Urinary bladder (tissue), 3 donors: ENCODE measurements at regions not wholly inside any gene's neighbourhood (a gene's known extent, or its start where the extent isn't known, plus 50 kb on each side); places are given as distances from the start of the nearest gene placed in this dataset.

Experiments used
- DNase-seq: peaks from one replicate; pipeline ENCODE4 v3.0.0-alpha.2; 2015; ENCODE audit errors: extremely low spot score
- H3K27ac ChIP-seq: one replicate; pipeline ENCODE4 v1.5.1; 2013; ENCODE audit warnings: low read depth, mild to moderate bottlenecking, moderate library complexity
- H3K36me3 ChIP-seq: one replicate; pipeline ENCODE4 v1.6.1; 2013; ENCODE audit warnings: mild to moderate bottlenecking, moderate library complexity; ENCODE audit not compliant: insufficient read depth
- H3K4me1 ChIP-seq: one replicate; pipeline ENCODE4 v1.6.1; 2013; ENCODE audit warnings: mild to moderate bottlenecking, moderate library complexity; ENCODE audit not compliant: insufficient read depth
- H3K4me3 ChIP-seq: one replicate; pipeline ENCODE4 v1.5.1; 2013; ENCODE audit warnings: low read depth, low read length
- WGBS: extraction: QIAGEN DNeasy Blood & Tissue Kit; methylation state at CpG from one replicate; pipeline ENCODE4 v1.1.7; 2013; 5-methylcytosine and 5-hydroxymethylcytosine counted together
- donor health status: healthy with polysubstance abuse.
- donor health status: healthy.

DNA sequence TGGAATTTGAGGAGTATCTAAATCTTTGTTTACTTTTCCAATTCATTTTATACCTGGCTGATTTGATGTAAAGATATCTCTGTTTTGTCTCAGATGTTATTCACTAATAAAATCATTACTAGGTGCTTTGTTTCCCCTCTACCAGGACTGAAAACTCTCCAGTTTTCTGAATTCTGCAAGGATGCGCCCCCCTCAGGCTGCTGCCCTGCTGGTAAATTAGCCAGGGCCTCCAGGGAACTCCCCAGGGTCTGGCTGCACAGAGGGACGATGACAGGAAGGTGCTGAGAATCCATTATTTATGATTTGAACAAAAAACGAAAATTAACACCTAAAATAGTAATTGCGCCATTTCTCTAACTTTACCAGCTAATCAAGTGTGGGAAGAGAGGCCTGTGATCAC is 541.2 kb upstream of the POU3F3 start:
- H3K36me3 ChIP-seq = no peaks in the 10 kb centered on the region
- no peaks in the 10 kb centered on the region for H3K4me1 ChIP-seq
- DNase-seq = no peak
- 43% methylated on average over 4 of the region's 4 CpGs for WGBS
- no peak overlapping the region for H3K27ac ChIP-seq
- no peak overlapping the region for H3K4me3 ChIP-seq

DNA sequence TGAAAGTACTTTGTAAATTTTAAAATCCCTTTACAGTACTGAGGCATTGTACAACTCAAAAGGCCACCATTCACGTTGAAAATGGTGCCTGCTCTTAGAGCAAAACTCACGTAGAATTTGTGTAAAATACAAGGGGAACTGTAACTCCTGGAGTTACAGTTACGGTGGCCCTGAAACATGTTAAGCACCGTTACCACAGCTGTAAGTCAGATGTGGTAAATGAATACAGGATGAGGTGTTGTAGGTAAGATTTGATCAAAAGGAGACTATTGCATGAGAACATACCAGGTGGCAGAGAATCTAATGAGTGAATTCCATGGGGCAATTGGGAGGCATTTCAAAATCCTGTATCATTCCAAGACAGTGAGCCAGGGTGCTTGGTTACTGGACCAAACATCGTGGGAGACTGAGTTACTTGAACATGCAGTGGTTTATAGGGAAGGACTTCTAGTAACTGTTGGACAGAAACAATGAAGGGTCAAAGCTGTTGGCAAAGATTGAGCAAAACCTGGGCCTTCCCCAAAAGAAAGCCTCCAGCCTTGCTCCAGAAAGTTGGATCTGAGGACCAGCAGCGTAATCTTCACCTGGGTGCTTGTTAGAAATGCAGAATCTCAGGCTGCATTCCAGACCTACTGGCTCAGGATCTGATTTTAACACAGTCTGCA is 535.8 kb upstream of the POU3F3 start:
- Histone ChIP-seq H3K36me3 (no peaks in the 10 kb centered on the region), H3K4me1 (no peaks in the 10 kb centered on the region), H3K27ac (no peak overlapping the region), H3K4me3 (no peak overlapping the region)
- DNase-seq = no peak
- 80% methylated on average over 6 of the region's 6 CpGs for WGBS

DNA sequence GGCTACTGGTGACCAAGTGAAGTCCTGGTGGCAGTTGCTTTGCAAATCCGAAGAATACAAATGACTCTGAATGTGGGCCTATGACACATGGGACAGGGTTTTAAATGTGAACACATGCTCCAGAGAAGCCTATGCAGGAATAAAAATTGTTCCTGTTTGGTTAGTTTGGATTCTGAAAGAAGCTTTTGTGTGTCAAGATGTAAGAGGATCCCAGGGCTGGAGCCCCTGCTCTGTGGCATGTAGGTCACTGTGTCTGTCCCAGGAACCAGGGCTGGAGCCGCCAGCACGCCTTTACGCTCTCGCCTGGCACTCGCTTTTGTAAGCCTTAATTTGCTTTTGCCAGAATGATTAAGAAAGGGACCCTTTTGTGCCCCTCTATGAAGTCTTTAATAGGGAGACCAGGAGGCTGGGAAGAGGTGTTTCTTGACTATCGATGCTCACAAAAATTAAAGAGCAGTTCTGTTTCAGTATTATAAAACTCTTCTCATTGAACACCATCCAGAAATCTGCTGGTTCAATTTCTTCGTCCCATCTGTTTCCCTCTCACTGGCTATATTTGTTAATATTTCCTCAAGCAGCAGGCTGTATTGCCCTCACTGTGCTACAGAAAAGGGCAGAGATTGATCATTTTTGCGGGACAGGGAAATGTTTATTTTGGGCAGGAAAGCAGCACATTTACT is 532.7 kb upstream of the POU3F3 start:
- Histone ChIP-seq H3K27ac (no peak overlapping the region), H3K4me1 (no peaks in the 10 kb centered on the region), H3K4me3 (no peak overlapping the region), H3K36me3 (no peaks in the 10 kb centered on the region)
- WGBS = 59% methylated on average over 9 of the region's 9 CpGs
- no peak for DNase-seq

DNA sequence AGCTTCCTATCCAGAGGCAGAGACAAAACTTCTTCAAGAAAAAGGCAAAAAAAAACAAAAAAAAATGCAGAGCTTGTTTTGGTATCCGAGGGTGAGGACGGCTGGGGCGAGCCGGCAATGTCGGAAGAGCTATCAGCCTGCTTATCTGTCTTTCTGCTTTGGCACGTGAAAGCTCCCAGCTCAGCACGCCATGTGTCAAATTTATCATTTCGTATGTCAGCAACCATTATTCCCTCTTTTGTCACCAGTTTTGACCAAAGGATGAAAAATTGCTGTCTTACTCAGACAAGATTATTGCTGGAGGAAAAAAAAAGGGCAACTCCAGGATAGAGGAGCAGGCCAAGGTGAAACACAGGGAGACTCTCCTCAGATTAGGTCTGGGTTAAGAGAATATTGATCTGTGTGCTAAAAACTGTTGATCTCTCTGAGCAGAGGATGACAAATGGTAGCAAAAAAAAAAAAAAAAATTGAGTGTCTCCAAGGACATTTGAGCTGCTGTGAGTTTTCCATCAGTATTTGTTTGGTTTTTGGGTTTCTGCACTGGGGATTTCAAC is 532.0 kb upstream of the POU3F3 start:
- DNase-seq = no peak
- WGBS = 6% methylated on average over 8 of the region's 8 CpGs

DNA sequence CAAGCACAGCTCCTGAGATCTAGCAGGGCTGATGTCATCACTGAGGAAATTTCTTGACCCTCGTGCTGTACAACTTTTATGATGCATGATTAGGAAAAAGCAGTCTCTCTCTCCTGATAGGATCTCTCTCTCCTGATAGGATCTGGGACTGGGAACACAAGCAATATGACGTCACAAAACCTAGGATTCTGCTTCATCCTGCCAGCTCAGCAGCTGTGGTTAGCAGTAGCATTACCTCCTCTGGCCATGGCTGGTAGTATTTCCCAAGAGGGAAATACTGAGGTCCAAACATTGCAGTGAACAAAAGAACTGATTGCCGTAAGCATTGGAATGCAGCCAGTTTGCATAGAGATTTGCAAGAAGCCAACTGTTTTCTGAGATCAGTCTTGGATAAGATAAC is 521.2 kb upstream of the POU3F3 start:
- DNase-seq = no peak
- Histone ChIP-seq H3K27ac (no peak overlapping the region), H3K4me1 (no peaks in the 10 kb centered on the region), H3K4me3 (no peak overlapping the region), H3K36me3 (no peaks in the 10 kb centered on the region)
- 5% methylated on average over 3 of the region's 3 CpGs for WGBS

More for the DNA sequence above, 532.0 kb upstream of the POU3F3 start:
- H3K36me3 ChIP-seq = no peaks in the 10 kb centered on the region
- no peak overlapping the region for H3K27ac ChIP-seq
- no peak overlapping the region for H3K4me3 ChIP-seq
- no peaks in the 10 kb centered on the region for H3K4me1 ChIP-seq

DNA sequence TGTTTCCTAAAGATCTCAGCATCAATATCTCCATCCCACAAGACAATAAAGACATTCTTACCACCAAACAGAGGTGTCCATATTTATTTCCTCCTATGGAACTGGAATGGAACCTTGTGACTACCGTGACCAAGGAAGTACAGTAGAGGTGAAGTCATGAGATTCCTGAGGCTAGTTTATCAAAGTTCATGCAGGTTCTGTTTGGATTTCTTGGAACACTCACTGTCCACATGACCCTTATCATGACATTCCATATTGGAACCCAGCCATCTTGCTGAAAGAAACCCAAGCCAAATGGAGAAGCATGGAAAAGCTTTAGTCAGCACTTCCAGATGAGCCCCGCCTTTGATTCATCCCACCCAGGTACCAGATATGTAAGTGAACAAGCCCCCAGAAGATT is 516.0 kb upstream of the POU3F3 start:
- no peak overlapping the region for H3K27ac ChIP-seq
- H3K4me1 ChIP-seq = no peaks in the 10 kb centered on the region
- DNase-seq = no peak
- no peak overlapping the region for H3K4me3 ChIP-seq
- no peaks in the 10 kb centered on the region for H3K36me3 ChIP-seq
- WGBS = 19% methylated on average over 2 of the region's 2 CpGs

DNA sequence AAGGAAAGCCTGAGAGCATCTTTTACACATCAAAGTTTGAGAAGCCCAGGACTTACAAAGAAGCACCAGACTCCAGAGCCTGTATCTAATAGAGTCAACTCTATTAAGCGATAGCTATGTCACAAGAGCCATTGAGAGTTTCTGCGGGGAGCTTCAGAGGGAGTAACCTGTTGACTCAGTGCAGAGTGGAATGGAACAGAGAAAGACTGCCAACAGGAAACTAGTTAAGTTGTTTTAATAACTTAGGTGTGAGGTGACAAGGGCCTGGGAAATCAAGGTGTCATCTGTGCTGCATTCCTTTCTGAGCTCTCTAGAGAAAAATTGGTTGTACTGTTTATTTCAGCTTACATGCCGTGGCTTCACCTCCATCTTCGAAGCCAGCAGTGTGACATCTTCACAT is 513.8 kb upstream of the POU3F3 start:
- no peaks in the 10 kb centered on the region for H3K36me3 ChIP-seq
- DNase-seq = no peak
- 86% methylated on average over 4 of the region's 4 CpGs for WGBS
- no peak overlapping the region for H3K27ac ChIP-seq
- no peak overlapping the region for H3K4me3 ChIP-seq
- H3K4me1 ChIP-seq = no peaks in the 10 kb centered on the region

DNA sequence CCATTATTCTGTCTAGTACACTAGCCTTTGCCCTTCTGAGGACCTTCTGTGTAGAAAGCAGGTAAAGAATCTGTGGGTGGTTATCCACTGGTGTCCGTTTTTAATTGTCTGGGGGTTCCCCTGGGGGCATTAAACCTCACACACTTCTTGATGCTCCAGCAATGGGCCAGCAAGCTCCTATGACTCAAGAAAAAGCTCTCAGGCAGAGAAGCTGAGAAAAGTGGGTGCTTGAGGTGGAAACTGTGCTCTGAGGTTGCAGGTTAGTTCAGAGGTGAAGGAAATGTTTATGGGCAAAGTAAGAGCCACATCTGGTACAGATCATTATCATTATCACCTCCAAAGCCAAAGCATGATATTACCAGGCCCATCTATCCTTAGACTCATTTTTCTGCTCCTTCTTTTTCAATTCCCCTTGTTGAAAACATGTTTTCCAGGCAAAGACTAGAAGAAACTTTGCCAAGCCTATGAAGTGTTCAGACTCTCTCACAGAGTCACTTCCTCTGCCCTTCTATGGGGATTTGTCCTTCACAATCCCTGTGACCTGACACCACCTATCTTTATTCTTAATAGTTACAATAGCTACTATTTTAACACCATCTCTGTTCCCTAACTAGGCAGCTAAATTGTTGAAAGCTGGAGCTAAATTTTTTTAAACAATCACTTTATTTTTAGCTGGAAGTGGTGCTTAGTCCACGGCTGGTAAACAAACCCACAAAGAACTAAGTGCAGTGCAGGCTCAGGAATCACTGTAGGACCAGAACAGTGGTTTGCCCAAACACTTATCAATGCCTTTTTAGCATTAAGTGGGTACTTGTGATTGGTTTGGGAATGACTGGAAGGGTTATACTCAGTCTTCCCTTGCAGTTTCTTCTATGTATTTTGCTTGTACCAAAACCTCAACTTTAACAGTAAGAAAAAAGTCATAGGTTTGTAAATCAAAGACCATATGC is 512.8 kb upstream of the POU3F3 start:
- Histone ChIP-seq H3K27ac (no peak overlapping the region), H3K4me3 (no peak overlapping the region), H3K36me3 (no peaks in the 10 kb centered on the region), H3K4me1 (no peaks in the 10 kb centered on the region)
- no peak for DNase-seq
- 45% methylated on average over 2 of the region's 2 CpGs for WGBS

DNA sequence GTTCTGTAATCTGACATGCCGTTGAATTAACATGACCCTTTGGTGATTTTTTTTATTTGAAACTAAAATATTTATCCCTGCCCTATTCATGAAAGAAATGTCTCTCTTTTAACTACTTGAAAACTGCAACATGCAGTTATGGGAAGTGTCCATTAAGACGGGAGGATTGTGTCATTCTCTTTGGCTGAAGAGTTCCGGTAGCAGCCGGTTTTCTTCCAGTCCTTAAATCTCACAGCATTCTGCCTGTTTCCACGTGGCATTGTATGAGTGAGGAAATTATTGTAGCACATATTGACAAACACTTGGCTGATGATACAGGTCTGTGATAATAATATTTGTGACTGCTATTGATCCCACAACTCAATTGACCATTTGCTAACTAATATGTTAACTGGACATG is 509.6 kb upstream of the POU3F3 start:
- no peak for DNase-seq
- Histone ChIP-seq H3K36me3 (no peaks in the 10 kb centered on the region), H3K4me1 (no peaks in the 10 kb centered on the region), H3K27ac (no peak overlapping the region), H3K4me3 (no peak overlapping the region)
- WGBS = 40% methylated on average over 5 of the region's 5 CpGs

DNA sequence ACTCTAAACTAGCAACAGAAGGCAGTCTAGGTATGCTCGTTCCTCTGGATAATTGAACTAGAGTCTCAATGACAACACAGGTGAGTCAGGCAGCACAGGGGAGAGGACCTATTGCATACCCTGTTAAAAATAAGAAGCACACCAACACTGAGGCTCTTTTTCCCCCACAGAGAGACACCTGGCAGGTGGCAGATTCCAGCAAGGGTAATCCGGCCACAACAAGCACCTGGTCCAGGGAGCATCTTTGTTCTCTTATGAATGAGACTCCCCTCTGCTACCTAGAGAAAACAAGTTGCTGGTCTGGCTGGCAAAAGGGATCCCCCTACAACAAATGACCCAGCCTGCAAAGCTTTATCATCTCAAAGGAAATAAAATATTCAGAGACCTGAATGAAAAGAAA is 508.9 kb upstream of the POU3F3 start:
- DNase-seq = no peak
- H3K4me3 ChIP-seq = no peak overlapping the region
- no peak overlapping the region for H3K27ac ChIP-seq
- H3K36me3 ChIP-seq = no peaks in the 10 kb centered on the region
- H3K4me1 ChIP-seq = no peaks in the 10 kb centered on the region
- WGBS = 76% methylated on average over 2 of the region's 2 CpGs

DNA sequence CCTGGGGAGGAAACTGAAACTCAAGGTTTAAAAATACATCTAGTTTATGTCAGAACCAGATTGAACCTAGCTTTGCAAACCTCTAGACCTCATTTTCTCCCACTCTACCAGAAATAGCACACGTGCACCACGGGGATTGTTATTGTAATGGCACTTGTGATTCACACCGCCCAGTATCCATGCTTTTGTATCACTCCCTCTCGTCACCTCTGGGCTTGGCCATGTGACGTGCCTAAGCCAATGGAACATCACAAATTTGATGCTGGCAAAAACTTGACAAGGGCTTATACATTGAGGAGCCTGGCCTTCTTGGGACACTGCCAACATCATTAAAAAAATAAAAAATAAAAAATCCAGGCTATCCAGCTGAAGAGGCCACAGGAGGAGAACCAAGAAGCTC is 495.8 kb upstream of the POU3F3 start:
- H3K4me1 ChIP-seq = no peaks in the 10 kb centered on the region
- H3K27ac ChIP-seq = no peak overlapping the region
- no peak for DNase-seq
- no peak overlapping the region for H3K4me3 ChIP-seq
- H3K36me3 ChIP-seq = no peaks in the 10 kb centered on the region
- 70% methylated on average over 5 of the region's 5 CpGs for WGBS

DNA sequence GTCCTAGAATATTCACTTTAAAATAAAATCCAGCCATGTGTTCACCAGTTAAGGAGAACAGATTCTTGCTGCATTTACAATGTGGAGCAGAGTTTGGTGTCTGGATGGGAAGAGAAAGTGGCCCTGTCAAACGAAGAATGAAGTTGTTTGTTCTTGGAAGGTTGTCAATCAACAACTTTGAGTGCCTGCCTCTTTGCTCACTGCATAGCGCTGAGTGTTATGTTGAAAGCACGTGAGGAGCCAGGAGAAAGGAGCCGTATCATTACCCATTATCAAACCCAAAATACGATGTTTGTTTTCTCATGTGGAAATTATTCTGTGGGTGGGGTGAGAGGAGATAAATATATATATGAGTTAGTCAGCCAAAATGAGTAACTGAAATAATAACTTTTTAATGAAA is 492.5 kb upstream of the POU3F3 start:
- Histone ChIP-seq H3K4me3 (no peak overlapping the region), H3K27ac (no peak overlapping the region), H3K36me3 (no peaks in the 10 kb centered on the region), H3K4me1 (no peaks in the 10 kb centered on the region)
- no peak for DNase-seq
- WGBS = 60% methylated on average over 5 of the region's 5 CpGs

DNA sequence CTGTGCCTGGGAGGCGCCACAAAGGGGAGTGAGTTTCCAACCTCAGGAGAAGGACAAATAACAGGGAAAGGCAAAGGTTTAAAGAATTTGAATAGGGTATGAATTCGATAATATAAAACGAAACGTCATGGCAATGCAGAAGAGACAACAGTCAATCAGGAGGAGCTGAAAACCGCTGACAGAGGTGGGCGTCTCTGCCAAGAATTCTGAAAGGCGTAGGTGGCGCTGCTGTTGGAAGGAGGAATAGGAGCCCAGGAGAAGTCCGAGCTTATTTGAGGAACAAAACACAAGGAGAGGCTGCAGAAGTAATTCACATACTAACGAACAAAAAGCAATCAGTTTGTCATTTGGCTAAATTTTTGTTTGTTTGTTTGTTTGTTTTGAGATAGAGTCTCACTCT is 485.8 kb upstream of the POU3F3 start:
- Histone ChIP-seq H3K27ac (no peak overlapping the region), H3K4me1 (no peaks in the 10 kb centered on the region), H3K36me3 (no peaks in the 10 kb centered on the region), H3K4me3 (no peak overlapping the region)
- DNase-seq = no peak
- WGBS = 81% methylated on average over 10 of the region's 10 CpGs
